ENCODE measurements at regions not wholly inside any gene's neighbourhood (a gene's known extent, or its start where the extent isn't known, plus 50 kb on each side); places are given as distances from the start of the nearest gene placed in this dataset.
A peak's percentile ranks its signal among the peaks of the same experiment; 100 is the strongest.

DNA sequence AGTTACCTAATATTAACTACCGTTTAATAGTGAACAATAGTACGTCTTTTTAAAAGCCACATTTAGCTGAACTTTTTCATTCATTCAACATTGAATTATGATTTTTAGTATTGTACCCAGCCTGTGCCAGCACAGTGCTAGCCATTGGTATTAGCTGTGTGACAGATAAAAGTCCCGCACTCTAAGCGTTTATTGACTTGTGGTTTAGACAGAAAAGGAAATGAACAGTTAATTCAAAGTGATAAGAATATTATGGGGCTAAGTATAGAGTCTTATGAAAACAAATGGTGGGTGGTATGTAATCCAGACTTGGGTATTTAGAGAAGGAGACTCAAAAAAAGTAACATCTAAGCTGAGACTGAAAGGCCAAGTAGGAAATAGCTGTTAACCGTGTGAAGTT, 202.3 kb downstream of the RPS12 start:
- TF ChIP-seq, protein P1, sequence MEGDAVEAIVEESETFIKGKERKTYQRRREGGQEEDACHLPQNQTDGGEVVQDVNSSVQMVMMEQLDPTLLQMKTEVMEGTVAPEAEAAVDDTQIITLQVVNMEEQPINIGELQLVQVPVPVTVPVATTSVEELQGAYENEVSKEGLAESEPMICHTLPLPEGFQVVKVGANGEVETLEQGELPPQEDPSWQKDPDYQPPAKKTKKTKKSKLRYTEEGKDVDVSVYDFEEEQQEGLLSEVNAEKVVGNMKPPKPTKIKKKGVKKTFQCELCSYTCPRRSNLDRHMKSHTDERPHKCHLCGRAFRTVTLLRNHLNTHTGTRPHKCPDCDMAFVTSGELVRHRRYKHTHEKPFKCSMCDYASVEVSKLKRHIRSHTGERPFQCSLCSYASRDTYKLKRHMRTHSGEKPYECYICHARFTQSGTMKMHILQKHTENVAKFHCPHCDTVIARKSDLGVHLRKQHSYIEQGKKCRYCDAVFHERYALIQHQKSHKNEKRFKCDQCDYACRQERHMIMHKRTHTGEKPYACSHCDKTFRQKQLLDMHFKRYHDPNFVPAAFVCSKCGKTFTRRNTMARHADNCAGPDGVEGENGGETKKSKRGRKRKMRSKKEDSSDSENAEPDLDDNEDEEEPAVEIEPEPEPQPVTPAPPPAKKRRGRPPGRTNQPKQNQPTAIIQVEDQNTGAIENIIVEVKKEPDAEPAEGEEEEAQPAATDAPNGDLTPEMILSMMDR (IDR thresholded peaks at IDR 0.05; ENCODE audit: borderline replicate concordance, insufficient read depth, low read depth, low read length) = no peak
- H3K4me3 ChIP-seq (ENCODE audit: low read depth, low read length) = no peak overlapping the region

DNA sequence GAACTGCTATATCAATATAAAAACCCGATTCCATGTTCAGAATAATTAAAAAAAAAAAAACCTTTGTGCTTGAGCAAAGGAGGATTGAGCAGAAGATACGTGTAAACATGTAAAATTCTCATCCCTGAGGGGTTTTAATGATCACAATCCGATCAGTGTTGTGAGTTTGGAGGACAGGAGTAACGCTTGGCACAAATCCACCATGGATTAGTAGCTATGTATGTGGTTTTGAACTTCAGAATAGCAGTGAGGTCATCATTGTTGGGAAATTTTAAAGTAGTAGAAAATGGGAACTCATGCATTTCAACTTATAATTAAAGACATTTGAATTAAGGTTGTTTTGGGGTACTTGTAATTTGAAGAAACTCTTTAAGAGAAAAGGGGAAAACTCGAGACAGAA, 203.2 kb downstream of the RPS12 start:
- no peak overlapping the region for H3K4me3 ChIP-seq (ENCODE audit: low read depth, low read length)
- TF ChIP-seq, protein P1 (IDR thresholded peaks at IDR 0.05; ENCODE audit: borderline replicate concordance, insufficient read depth, low read depth, low read length) = no peak

DNA sequence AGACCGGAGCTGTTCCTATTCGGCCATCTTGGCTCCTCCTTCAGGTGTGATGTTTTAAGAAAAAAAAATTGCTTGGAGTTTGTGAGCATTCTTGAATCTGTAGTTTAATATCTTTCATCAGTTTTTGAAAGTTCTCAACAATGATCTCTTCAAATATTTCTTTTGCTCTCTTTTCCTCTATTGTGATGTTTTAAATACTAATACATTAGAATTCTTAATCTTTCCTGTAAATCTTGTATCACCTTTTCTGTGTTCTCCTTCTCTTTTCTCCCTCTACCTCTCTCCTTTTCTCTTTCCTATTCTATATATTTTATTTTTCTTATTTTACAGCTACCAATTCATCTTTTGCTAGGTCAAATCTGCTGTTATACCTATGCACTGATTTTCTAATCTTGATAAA, 212.3 kb downstream of the RPS12 start:
- H3K4me3 ChIP-seq (ENCODE audit: low read depth, low read length) = no peak overlapping the region
- TF ChIP-seq, protein P1 (IDR thresholded peaks at IDR 0.05; ENCODE audit: borderline replicate concordance, insufficient read depth, low read depth, low read length) = no peak

DNA sequence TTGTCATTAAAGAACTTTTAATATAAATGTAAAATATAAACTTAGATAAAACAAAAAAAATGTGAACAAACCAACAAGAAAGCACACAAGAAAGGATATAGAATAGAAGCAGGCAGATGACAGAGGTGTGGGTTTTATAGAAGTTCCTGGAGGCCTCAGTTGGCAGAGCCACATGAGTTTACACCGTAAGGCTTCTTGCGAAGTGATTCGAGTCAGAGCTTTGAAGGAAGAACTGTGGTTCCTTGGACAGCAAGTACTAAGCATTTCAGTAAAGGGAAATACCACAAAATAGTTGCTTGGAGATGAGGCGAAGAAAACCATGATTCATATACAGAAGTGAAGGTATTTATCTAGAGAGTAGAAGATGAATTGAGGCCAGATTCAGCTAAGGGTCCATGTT, 207.9 kb upstream of the EYA4 start:
- no peak overlapping the region for H3K4me3 ChIP-seq (ENCODE audit: low read depth, low read length)
- TF ChIP-seq, protein P1 (IDR thresholded peaks at IDR 0.05; ENCODE audit: borderline replicate concordance, insufficient read depth, low read depth, low read length) = no peak

DNA sequence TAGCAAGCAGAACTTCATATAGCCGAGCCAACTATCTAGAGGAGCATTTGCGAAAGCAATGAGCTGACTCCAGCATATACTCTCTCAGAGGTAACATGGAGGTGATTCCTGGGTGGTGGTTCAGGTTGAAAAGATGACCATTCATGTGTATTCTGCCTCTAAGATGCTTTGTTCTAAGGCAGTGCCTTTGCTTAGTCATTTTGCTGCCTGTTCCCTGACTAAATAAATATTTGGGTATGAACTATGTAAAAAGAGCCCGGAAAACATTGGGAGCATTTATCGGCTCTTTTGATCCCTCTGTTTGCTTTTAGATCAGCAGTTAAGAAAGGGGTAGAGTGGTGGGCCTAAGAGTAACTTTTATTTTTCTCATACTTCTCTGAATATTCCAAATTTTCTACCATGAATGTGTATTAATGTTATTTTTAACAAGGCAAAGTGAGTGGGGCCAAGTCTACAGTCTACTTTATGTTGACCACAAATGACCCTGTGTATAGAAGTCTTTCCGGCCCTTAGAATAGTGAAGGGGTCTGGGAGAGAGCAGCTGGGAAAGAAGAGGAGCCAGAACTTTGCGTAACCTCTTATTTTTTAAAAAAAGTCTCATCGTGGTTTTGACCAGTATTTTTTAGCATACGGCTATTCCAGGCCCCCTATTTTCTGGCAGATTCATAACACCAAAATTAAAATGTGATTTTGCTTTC, 206.5 kb upstream of the EYA4 start:
- no peak overlapping the region for H3K4me3 ChIP-seq (ENCODE audit: low read depth, low read length)
- TF ChIP-seq, protein P1 (IDR thresholded peaks at IDR 0.05; ENCODE audit: borderline replicate concordance, insufficient read depth, low read depth, low read length) = no peak

DNA sequence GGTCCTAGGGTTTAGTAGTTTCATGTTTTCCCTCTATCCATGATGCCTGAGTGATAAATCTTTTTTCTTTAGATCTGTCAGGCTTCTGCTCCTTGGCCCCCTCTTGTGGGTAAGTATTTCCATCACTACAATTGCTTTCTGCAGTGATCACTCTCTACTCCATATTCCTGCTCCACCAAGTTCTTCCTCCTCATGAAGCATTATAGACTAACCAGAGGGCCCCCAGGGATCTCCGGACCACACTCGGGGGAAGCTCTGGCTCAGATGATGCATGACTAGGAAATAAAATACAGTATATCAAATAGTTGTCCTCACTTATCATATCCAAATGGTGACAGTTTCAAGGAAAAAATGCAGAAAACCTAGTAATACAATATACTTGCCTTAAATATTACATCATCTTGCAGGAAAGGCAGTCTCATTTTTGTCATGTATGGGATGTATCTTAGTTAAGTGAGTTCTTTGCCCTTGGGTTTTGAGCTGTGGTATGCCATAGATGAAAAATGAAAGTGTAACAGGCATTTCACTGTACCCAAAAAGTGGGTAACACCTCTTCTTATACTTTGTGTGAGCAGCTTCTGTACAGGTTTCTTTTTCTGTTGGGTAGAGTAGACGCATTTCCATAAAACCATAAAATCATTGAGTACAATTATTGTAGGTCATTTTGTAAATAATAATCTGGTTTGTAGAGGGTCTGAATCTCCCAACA, 200.9 kb upstream of the EYA4 start:
- TF ChIP-seq, protein P1 (IDR thresholded peaks at IDR 0.05; ENCODE audit: borderline replicate concordance, insufficient read depth, low read depth, low read length) = peak; percentile 22; the same call in 1 of the 2 replicates
- H3K4me3 ChIP-seq (ENCODE audit: low read depth, low read length) = no peak overlapping the region

Measured in GM12875 (cell line).